HFFc6 (cell line): ENCODE measurements at regions not wholly inside any gene's neighbourhood (a gene's known extent, or its start where the extent isn't known, plus 50 kb on each side); places are given as distances from the start of the nearest gene placed in this dataset.

ENCODE experiments used
- DNase-seq: peaks from one replicate; pipeline ENCODE4 v3.0.0-alpha.2; 2018
- H3K27ac Mint-ChIP-seq: 2 replicates; pipeline ENCODE4 v1.8.0; 2020; ENCODE audit warnings: mild to moderate bottlenecking, mixed read lengths
- H3K27me3 Mint-ChIP-seq: 2 replicates; pipeline ENCODE4 v1.8.0; 2021; ENCODE audit warnings: mild to moderate bottlenecking, moderate library complexity, mixed read lengths; ENCODE audit not compliant: insufficient read depth
- H3K36me3 Mint-ChIP-seq: 2 replicates; pipeline ENCODE4 v1.8.0; 2021; ENCODE audit warnings: low read depth, mixed read lengths
- H3K4me1 Mint-ChIP-seq: 2 replicates; pipeline ENCODE4 v1.8.0; 2020; ENCODE audit warnings: low read depth, mixed read lengths
- H3K4me3 Mint-ChIP-seq: 2 replicates; pipeline ENCODE4 v1.8.0; 2020; ENCODE audit warnings: mild to moderate bottlenecking, moderate library complexity, mixed read lengths
- H3K9me3 Mint-ChIP-seq: 2 replicates; pipeline ENCODE4 v1.8.0; 2020; ENCODE audit warnings: mild to moderate bottlenecking, mixed read lengths
- CTCF ChIP-seq: fragments of 200-600 bp; sonication (generic); IDR thresholded peaks from 2 replicates; pipeline ENCODE4 v1.5.0; 2021; ENCODE audit warnings: antibody characterized with exemption, mild to moderate bottlenecking

GRCh38 chr9:104980039-104980654 is 52.2 kb upstream of the ABCA1 start:
- Mint-ChIP-seq H3K36me3 (no peaks in the 10 kb centered on the region), H3K4me3 (no peak overlapping the region)

GRCh38 chr9:104981543-104982129 is 53.7 kb upstream of the ABCA1 start:
- H3K27me3 Mint-ChIP-seq: no peaks in the 10 kb centered on the region

More at GRCh38 chr9:104980039-104980654, 52.2 kb upstream of the ABCA1 start:
- DNase-seq: no peak
- H3K9me3 Mint-ChIP-seq: no peaks in the 10 kb centered on the region
- peaks cover 9% of the 10 kb centered on the region for H3K4me1 Mint-ChIP-seq
- H3K27me3 Mint-ChIP-seq: peaks cover 6% of the 10 kb centered on the region
- H3K27ac Mint-ChIP-seq: no peak overlapping the region
- TF ChIP-seq CTCF: no peak

GRCh38 chr9:104982543-104982942 is 54.6 kb upstream of the ABCA1 start:
- Mint-ChIP-seq H3K4me1 (peaks cover 8% of the 10 kb centered on the region), H3K36me3 (no peaks in the 10 kb centered on the region), H3K27ac (no peak overlapping the region), H3K9me3 (no peaks in the 10 kb centered on the region), H3K27me3 (no peaks in the 10 kb centered on the region), H3K4me3 (no peak overlapping the region)
- DNase-seq: no peak
- TF ChIP-seq CTCF: no peak

More at GRCh38 chr9:104981543-104982129, 53.7 kb upstream of the ABCA1 start:
- no peaks in the 10 kb centered on the region for H3K9me3 Mint-ChIP-seq
- H3K4me1 Mint-ChIP-seq: peaks cover 8% of the 10 kb centered on the region
- no peaks in the 10 kb centered on the region for H3K36me3 Mint-ChIP-seq
- no peak for DNase-seq
- H3K27ac Mint-ChIP-seq: no peak overlapping the region
- H3K4me3 Mint-ChIP-seq: no peak overlapping the region
- TF ChIP-seq CTCF: no peak

- no peak for TF ChIP-seq CTCF
- no peak overlapping the region for H3K4me3 Mint-ChIP-seq
- no peaks in the 10 kb centered on the region for H3K9me3 Mint-ChIP-seq
- DNase-seq: no peak
- peaks cover 8% of the 10 kb centered on the region for H3K4me1 Mint-ChIP-seq
- H3K27me3 Mint-ChIP-seq: no peaks in the 10 kb centered on the region
- H3K36me3 Mint-ChIP-seq: no peaks in the 10 kb centered on the region
- no peak overlapping the region for H3K27ac Mint-ChIP-seq
These were observed 55.5 kb upstream of the ABCA1 start for GRCh38 chr9:104983491-104983890.

- H3K4me1 Mint-ChIP-seq: peaks cover 8% of the 10 kb centered on the region
- H3K27ac Mint-ChIP-seq: no peak overlapping the region
- no peaks in the 10 kb centered on the region for H3K27me3 Mint-ChIP-seq
- no peak for DNase-seq
- H3K9me3 Mint-ChIP-seq: no peaks in the 10 kb centered on the region
- H3K36me3 Mint-ChIP-seq: no peaks in the 10 kb centered on the region
- H3K4me3 Mint-ChIP-seq: no peak overlapping the region
- no peak for TF ChIP-seq CTCF
These were observed 56.2 kb upstream of the ABCA1 start for GRCh38 chr9:104984121-104984520.
